Trophoblast cell (in vitro differentiated cells and primary cell): ENCODE measurements at regions not wholly inside any gene's neighbourhood (a gene's known extent, or its start where the extent isn't known, plus 50 kb on each side); places are given as distances from the start of the nearest gene placed in this dataset.

Experiments
- DNase-seq, 2 donors: peaks; one replicate each; pipeline ENCODE4 v3.0.0-alpha.2; 2016
- H2AFZ ChIP-seq: 2 replicates; pipeline ENCODE4 v1.6.1; 2013; ENCODE audit warnings: low read length, moderate library complexity, mild to moderate bottlenecking; ENCODE audit not compliant: insufficient read depth, poor library complexity
- H2AK5ac ChIP-seq: 2 replicates; pipeline ENCODE4 v1.6.1; 2013; ENCODE audit warnings: mild to moderate bottlenecking, low read length
- H2BK120ac ChIP-seq: 2 replicates; pipeline ENCODE4 v1.6.1; 2013; ENCODE audit warnings: low read length, mild to moderate bottlenecking, moderate library complexity; ENCODE audit not compliant: insufficient read depth, poor library complexity
- H2BK12ac ChIP-seq: 2 replicates; pipeline ENCODE4 v1.6.1; 2013; ENCODE audit warnings: mild to moderate bottlenecking, low read length, moderate library complexity
- H2BK5ac ChIP-seq: 2 replicates; pipeline ENCODE4 v1.6.1; 2013; ENCODE audit warnings: low read length, low read depth, moderate library complexity, mild to moderate bottlenecking; ENCODE audit not compliant: poor library complexity
- H3K14ac ChIP-seq: 2 replicates; pipeline ENCODE4 v1.6.1; 2013; ENCODE audit warnings: mild to moderate bottlenecking, low read length
- H3K18ac ChIP-seq: 2 replicates; pipeline ENCODE4 v1.6.1; 2013; ENCODE audit warnings: mild to moderate bottlenecking, low read length
- H3K23ac ChIP-seq: 2 replicates; pipeline ENCODE4 v1.6.1; 2013; ENCODE audit warnings: low read length
- H3K27ac ChIP-seq: 2 replicates; pipeline ENCODE4 v1.5.1; 2013; ENCODE audit warnings: low read depth, mild to moderate bottlenecking, inconsistent platforms, low read length, moderate library complexity
- H3K27me3 ChIP-seq: 2 replicates; pipeline ENCODE4 v1.6.1; 2013; ENCODE audit warnings: inconsistent platforms, mild to moderate bottlenecking, low read length, moderate library complexity; ENCODE audit not compliant: insufficient read depth
- H3K36me3 ChIP-seq, 2 experiments: 1 replicate in 1 of 2; 2 replicates in 1 of 2; pipeline ENCODE4 v1.6.1; 2013; ENCODE audit warnings: low read length in 2 of 2, mild to moderate bottlenecking in 2 of 2, moderate library complexity in 1 of 2; ENCODE audit not compliant: insufficient read depth in 2 of 2, control insufficient read depth in 1 of 2
- H3K4ac ChIP-seq: 2 replicates; pipeline ENCODE4 v1.6.1; 2013; ENCODE audit warnings: low read depth, mild to moderate bottlenecking, low read length, moderate library complexity
- H3K4me1 ChIP-seq, 2 experiments: 1 replicate in 1 of 2; 2 replicates in 1 of 2; pipeline ENCODE4 v1.6.1; 2013; ENCODE audit warnings: low read length in 2 of 2, mild to moderate bottlenecking in 2 of 2, moderate library complexity in 1 of 2; ENCODE audit not compliant: insufficient read depth in 2 of 2, control insufficient read depth in 1 of 2
- H3K4me2 ChIP-seq: 2 replicates; pipeline ENCODE4 v1.6.1; 2013; ENCODE audit warnings: inconsistent platforms, mild to moderate bottlenecking, low read length, moderate library complexity
- H3K4me3 ChIP-seq: 2 replicates; pipeline ENCODE4 v1.5.1; 2013; ENCODE audit warnings: mild to moderate bottlenecking, low read depth, low read length, inconsistent platforms
- H3K79me1 ChIP-seq: one replicate; pipeline ENCODE4 v1.6.1; 2013; ENCODE audit warnings: low read length
- H3K79me2 ChIP-seq: 2 replicates; pipeline ENCODE4 v1.6.1; 2013; ENCODE audit warnings: low read length, mild to moderate bottlenecking; ENCODE audit not compliant: control insufficient read depth, insufficient read depth, poor library complexity
- H3K9ac ChIP-seq: 2 replicates; pipeline ENCODE4 v1.6.1; 2013; ENCODE audit warnings: mild to moderate bottlenecking, low read length
- H3K9me3 ChIP-seq: 2 replicates; pipeline ENCODE4 v1.6.1; 2013; ENCODE audit warnings: low read depth, mild to moderate bottlenecking, control low read depth, inconsistent platforms, low read length; ENCODE audit not compliant: insufficient read depth
- H4K12ac ChIP-seq: 2 replicates; pipeline ENCODE4 v1.6.1; 2013; ENCODE audit warnings: low read depth, mild to moderate bottlenecking, low read length, moderate library complexity
- H4K8ac ChIP-seq: 2 replicates; pipeline ENCODE4 v1.6.1; 2013; ENCODE audit warnings: low read depth, mild to moderate bottlenecking, low read length, moderate library complexity
- H4K91ac ChIP-seq: one replicate; pipeline ENCODE4 v1.6.1; 2013; ENCODE audit warnings: low read depth, mild to moderate bottlenecking, low read length, moderate library complexity
- WGBS: extraction: QIAGEN DNeasy Blood & Tissue Kit; methylation state at CpG from one replicate; pipeline ENCODE4 v1.1.7; 2013; ENCODE audit warnings: missing lambda C conversion rate; ENCODE audit not compliant: insufficient read length, insufficient coverage; ENCODE audit errors: extremely low coverage; 5-methylcytosine and 5-hydroxymethylcytosine counted together

DNA sequence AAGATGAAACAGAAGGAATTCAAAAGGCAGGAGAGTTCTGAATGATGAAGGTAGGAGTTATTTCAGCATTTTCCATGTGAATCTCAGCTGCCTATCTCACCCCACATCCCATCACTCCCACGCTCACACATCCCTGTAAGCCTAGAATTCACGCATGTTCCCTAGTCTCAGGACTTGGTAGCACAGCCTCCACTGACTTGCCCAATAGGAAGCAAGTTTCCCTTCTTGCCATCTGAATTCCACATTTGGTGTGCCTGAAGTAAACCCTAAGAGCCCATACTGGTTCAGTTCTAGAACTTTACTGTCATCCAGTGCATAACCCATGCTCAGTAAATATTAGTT is 56.6 kb downstream of the STYXL2 start:
- Histone ChIP-seq H3K79me2 (no peaks in the 10 kb centered on the region), H3K36me3 (peaks cover 0 to 2% of the 10 kb centered on the region in 2 experiments), H3K18ac (no peak overlapping the region), H3K27ac (no peak overlapping the region), H3K23ac (no peak overlapping the region), H3K9me3 (no peaks in the 10 kb centered on the region), H3K14ac (no peak overlapping the region), H3K9ac (no peak overlapping the region), H2AFZ (no peak overlapping the region), H3K4ac (no peak overlapping the region), H2BK120ac (no peak overlapping the region), H4K91ac (no peak overlapping the region), H2BK12ac (no peak overlapping the region), H4K12ac (no peak overlapping the region), H3K4me2 (no peak overlapping the region), H3K4me3 (no peak overlapping the region), H3K79me1 (peaks cover 2% of the 10 kb centered on the region), H2AK5ac (no peak overlapping the region), H3K4me1 (no peaks in the 10 kb centered on the region), H2BK5ac (no peak overlapping the region), H4K8ac (no peak overlapping the region), H3K27me3 (no peaks in the 10 kb centered on the region)
- no CpG with 5 or more reads among the region's 2 CpGs for WGBS
- DNase-seq = no peak

DNA sequence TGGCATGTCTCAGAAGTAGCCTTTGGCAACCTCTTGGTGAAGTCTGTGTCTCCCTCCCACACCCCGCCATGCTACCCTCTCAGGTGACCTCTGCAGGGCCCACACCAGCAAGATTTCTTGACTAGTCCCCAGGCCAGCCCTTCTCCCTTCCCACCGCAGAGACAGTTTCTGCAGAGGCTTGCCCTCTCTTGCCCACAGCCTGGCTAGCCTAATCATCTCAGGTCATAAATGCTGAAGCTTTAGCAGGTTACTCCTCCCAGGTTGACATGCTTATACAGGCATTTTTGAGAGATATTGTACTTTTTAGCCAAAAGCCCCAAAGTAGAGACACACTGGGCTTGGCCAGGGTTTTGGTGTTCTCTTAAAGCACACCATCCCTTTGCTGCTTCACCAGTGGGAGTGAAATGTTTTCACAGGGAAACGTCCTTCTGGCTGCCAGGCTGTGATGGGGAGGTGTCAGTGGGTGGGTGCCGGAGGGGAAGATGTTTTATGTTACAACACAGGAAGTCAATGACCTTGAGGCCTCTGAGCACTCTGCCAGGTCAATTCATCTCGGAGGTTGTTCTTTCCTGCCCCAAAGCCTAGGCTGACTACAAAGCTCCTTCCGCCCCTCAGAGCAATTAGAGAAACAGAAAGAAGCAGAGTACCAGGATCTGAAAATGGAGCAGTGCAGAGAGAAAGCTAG is 58.5 kb downstream of the STYXL2 start:
- Histone ChIP-seq H3K9me3 (no peaks in the 10 kb centered on the region), H3K4me2 (no peak overlapping the region), H3K27ac (no peak overlapping the region), H3K4me1 (no peaks in the 10 kb centered on the region), H3K9ac (no peak overlapping the region), H3K79me1 (peaks cover 2% of the 10 kb centered on the region), H3K4me3 (no peak overlapping the region), H3K36me3 (peaks cover 0 to 2% of the 10 kb centered on the region in 2 experiments), H3K4ac (no peak overlapping the region), H4K12ac (no peak overlapping the region), H2AK5ac (no peak overlapping the region), H2BK120ac (no peak overlapping the region), H4K91ac (peak overlapping the region; percentile 8), H3K23ac (no peak overlapping the region), H3K14ac (no peak overlapping the region), H2BK12ac (no peak overlapping the region), H4K8ac (no peak overlapping the region), H2BK5ac (no peak overlapping the region), H2AFZ (no peak overlapping the region), H3K27me3 (no peaks in the 10 kb centered on the region), H3K79me2 (no peaks in the 10 kb centered on the region), H3K18ac (no peak overlapping the region)
- no peak for DNase-seq
- no CpG with 5 or more reads among the region's 6 CpGs for WGBS

DNA sequence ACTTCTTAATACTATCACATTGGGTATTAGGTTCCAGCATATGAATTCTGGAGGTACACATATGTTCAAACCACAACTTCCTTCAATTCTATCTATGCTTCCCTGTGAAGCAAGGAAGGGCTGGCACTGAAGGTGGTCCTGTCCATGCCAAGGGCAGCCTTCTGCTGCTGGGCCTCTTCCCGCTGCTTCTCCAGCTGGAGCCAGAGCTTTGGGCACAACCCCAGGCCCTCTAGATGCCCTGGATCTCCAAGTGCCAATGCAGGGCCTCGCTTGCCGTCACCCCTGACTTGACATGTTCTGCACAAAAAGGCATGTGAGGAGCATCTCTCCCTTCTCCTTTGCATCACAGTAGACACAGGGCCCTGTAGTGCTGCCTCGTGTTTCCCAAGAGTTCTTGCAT is 62.6 kb downstream of the STYXL2 start:
- Histone ChIP-seq H2AK5ac (no peak overlapping the region), H4K91ac (no peak overlapping the region), H3K4ac (no peak overlapping the region), H3K4me2 (no peak overlapping the region), H3K4me3 (no peak overlapping the region), H4K12ac (no peak overlapping the region), H3K14ac (no peak overlapping the region), H3K4me1 (peaks cover 3 to 9% of the 10 kb centered on the region in 2 experiments), H3K79me2 (no peaks in the 10 kb centered on the region), H2BK120ac (no peak overlapping the region), H3K9me3 (no peaks in the 10 kb centered on the region), H3K9ac (no peak overlapping the region), H3K23ac (no peak overlapping the region), H2BK12ac (no peak overlapping the region), H2BK5ac (no peak overlapping the region), H3K18ac (no peak overlapping the region), H4K8ac (no peak overlapping the region), H3K27ac (no peak overlapping the region), H2AFZ (no peak overlapping the region), H3K79me1 (peaks cover 7% of the 10 kb centered on the region), H3K36me3 (peaks cover 0 to 2% of the 10 kb centered on the region in 2 experiments), H3K27me3 (no peaks in the 10 kb centered on the region)
- no peak for DNase-seq
- WGBS = no CpG with 5 or more reads among the region's 4 CpGs

DNA sequence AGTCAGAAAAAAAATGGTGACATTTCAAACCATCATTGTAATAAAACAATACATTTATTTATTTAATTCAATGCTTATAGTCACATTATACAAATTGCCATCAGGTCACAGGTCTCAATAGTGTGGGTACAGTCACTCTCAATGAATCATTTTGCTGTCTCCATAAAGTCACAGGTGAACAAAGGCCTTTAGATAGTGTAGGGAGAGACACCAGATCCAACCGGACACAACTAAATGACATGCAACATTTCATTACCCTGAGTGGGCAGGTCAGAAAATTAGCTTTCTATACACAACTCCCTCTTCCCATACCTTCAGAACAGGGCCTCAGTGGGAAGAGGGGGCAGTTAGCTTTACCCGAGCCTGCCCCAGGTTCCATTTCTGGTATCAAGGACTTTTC is 63.2 kb downstream of the STYXL2 start:
- no peaks in the 10 kb centered on the region for H3K9me3 ChIP-seq
- no peak overlapping the region for H3K23ac ChIP-seq
- no peak overlapping the region for H4K8ac ChIP-seq
- peaks cover 0 to 2% of the 10 kb centered on the region in 2 experiments for H3K36me3 ChIP-seq
- peaks cover 13% of the 10 kb centered on the region for H3K79me1 ChIP-seq
- H3K4me1 ChIP-seq = peaks cover 8 to 13% of the 10 kb centered on the region in 2 experiments
- H3K9ac ChIP-seq = no peak overlapping the region
- peak overlapping the region; percentile 32 for H2BK12ac ChIP-seq
- no peak overlapping the region for H2BK120ac ChIP-seq
- H3K79me2 ChIP-seq = peaks cover 2% of the 10 kb centered on the region
- no peak overlapping the region for H3K27ac ChIP-seq
- H2AFZ ChIP-seq = no peak overlapping the region
- no peak overlapping the region for H2BK5ac ChIP-seq
- no CpG with 5 or more reads among the region's 2 CpGs for WGBS
- no peak overlapping the region for H3K18ac ChIP-seq
- no peak overlapping the region for H4K91ac ChIP-seq
- no peak overlapping the region for H4K12ac ChIP-seq
- DNase-seq = no peak
- no peak overlapping the region for H3K4me3 ChIP-seq
- no peak overlapping the region for H2AK5ac ChIP-seq
- H3K4me2 ChIP-seq = no peak overlapping the region
- H3K4ac ChIP-seq = no peak overlapping the region
- no peak overlapping the region for H3K14ac ChIP-seq
- H3K27me3 ChIP-seq = no peaks in the 10 kb centered on the region
